ENCODE measurements at regions not wholly inside any gene's neighbourhood (a gene's known extent, or its start where the extent isn't known, plus 50 kb on each side); places are given as distances from the start of the nearest gene placed in this dataset.

- H3K4me2 ChIP-seq (ENCODE audit: low read length), result no peak overlapping the region
- no peak overlapping the region for H3K4me3 ChIP-seq (ENCODE audit: low read length)
- no peaks in the 10 kb centered on the region for H3F3A ChIP-seq (ENCODE audit: insufficient read depth, low read length, poor library complexity, severe bottlenecking)
- no peak overlapping the region for H3K9ac ChIP-seq (ENCODE audit: low read length)
- no peak overlapping the region for H3K27ac ChIP-seq (ENCODE audit: low read length)
- no peaks in the 10 kb centered on the region for H3K9me2 ChIP-seq (ENCODE audit: insufficient read depth, low read length)
- no peak for TF ChIP-seq TAF1 (IDR thresholded peaks at IDR 0.05; ENCODE audit: low read depth)
- TF ChIP-seq REST (IDR thresholded peaks at IDR 0.05; ENCODE audit: borderline replicate concordance), result no peak
- TF ChIP-seq EZH2 (IDR thresholded peaks at IDR 0.05; ENCODE audit: borderline replicate concordance, insufficient read depth, low read length, poor library complexity, severe bottlenecking), result no peak
- no peak for TF ChIP-seq CTCF (IDR thresholded peaks at IDR 0.05; ENCODE audit: poor library complexity, severe bottlenecking)
- no peak for TF ChIP-seq RAD21 (conservative IDR thresholded peaks at IDR 0.05)
- no peak for TF ChIP-seq MXI1 (conservative IDR thresholded peaks at IDR 0.05; ENCODE audit: poor library complexity, severe bottlenecking)
- no peak for TF ChIP-seq POLR2AphosphoS5 (IDR thresholded peaks at IDR 0.05)
- TF ChIP-seq EP300 (conservative IDR thresholded peaks at IDR 0.05; ENCODE audit: poor library complexity, severe bottlenecking), result no peak
- TF ChIP-seq SMC3 (conservative IDR thresholded peaks at IDR 0.05; ENCODE audit: poor library complexity), result no peak
- no peaks in the 10 kb centered on the region for H3K27me3 ChIP-seq (ENCODE audit: insufficient read depth, low read depth, low read length)
- no peaks in the 10 kb centered on the region for H3K36me3 ChIP-seq (ENCODE audit: insufficient read depth, low read length)
- no peak overlapping the region for H2AFZ ChIP-seq (ENCODE audit: low read depth, low read length)
- no peaks in the 10 kb centered on the region for H3K79me2 ChIP-seq (replicated peaks; ENCODE audit: insufficient read depth, low read length)
- H4K20me1 ChIP-seq (ENCODE audit: insufficient read depth), result no peaks in the 10 kb centered on the region
- H3K9me3 ChIP-seq (ENCODE audit: low read length), result no peaks in the 10 kb centered on the region
Measured at GRCh38 chr16:75931043-75931442, 204.8 kb upstream of the CPHXL start.

- TF ChIP-seq SMC3 (conservative IDR thresholded peaks at IDR 0.05; ENCODE audit: poor library complexity), result no peak
- no peak for TF ChIP-seq REST (IDR thresholded peaks at IDR 0.05; ENCODE audit: borderline replicate concordance)
- Histone ChIP-seq H3K27ac (ENCODE audit: low read length) (no peak overlapping the region), H3K27me3 (ENCODE audit: insufficient read depth, low read depth, low read length) (no peaks in the 10 kb centered on the region), H3K9me3 (ENCODE audit: low read length) (no peaks in the 10 kb centered on the region), H3K9me2 (ENCODE audit: insufficient read depth, low read length) (no peaks in the 10 kb centered on the region), H2AFZ (ENCODE audit: low read depth, low read length) (no peak overlapping the region), H3K4me2 (ENCODE audit: low read length) (no peak overlapping the region), H3K9ac (ENCODE audit: low read length) (no peak overlapping the region), H3K79me2 (replicated peaks; ENCODE audit: insufficient read depth, low read length) (no peaks in the 10 kb centered on the region), H4K20me1 (ENCODE audit: insufficient read depth) (no peaks in the 10 kb centered on the region), H3K4me3 (ENCODE audit: low read length) (no peak overlapping the region), H3F3A (ENCODE audit: insufficient read depth, low read length, poor library complexity, severe bottlenecking) (no peaks in the 10 kb centered on the region), H3K36me3 (ENCODE audit: insufficient read depth, low read length) (no peaks in the 10 kb centered on the region)
Measured at GRCh38 chr16:75931970-75932369, 205.7 kb upstream of the CPHXL start.

Measured in neural cell (in vitro differentiated cells).